ENCODE measurements at regions not wholly inside any gene's neighbourhood (a gene's known extent, or its start where the extent isn't known, plus 50 kb on each side); places are given as distances from the start of the nearest gene placed in this dataset.
"Not testable (repeated sequence)": the region's sequence is repeated elsewhere in the genome, so short reads cannot be mapped to it uniquely, and the experiment has no call there.

GRCh38 chr18:76042511-76042910 is 452.5 kb downstream of the ZNF516 start:
- DNase-seq (ENCODE audit: low read depth in 3 of 3), result no peak

GRCh38 chr18:76018210-76018609 is 476.8 kb downstream of the ZNF516 start:
- no peak for DNase-seq (ENCODE audit: low read depth in 3 of 3)

- no peak for DNase-seq (ENCODE audit: low read depth in 3 of 3)
These were observed 482.0 kb downstream of the ZNF516 start for GRCh38 chr18:76013057-76013456.

- no peak for DNase-seq (ENCODE audit: low read depth in 3 of 3)
These were observed 489.3 kb downstream of the ZNF516 start for GRCh38 chr18:76005632-76006208.

- not testable (repeated sequence) for DNase-seq (ENCODE audit: low read depth in 3 of 3)
These were observed 507.1 kb downstream of the ZNF516 start for GRCh38 chr18:75987913-75988312.

GRCh38 chr18:75984853-75985252 is 510.2 kb downstream of the ZNF516 start:
- no peak for DNase-seq (ENCODE audit: low read depth in 3 of 3)

- DNase-seq (ENCODE audit: low read depth in 3 of 3), result no peak
These were observed 513.9 kb downstream of the ZNF516 start for GRCh38 chr18:75981102-75981501.

- no peak for DNase-seq (ENCODE audit: low read depth in 3 of 3)
These were observed 518.0 kb downstream of the ZNF516 start for GRCh38 chr18:75977081-75977480.

- no peak for DNase-seq (ENCODE audit: low read depth in 3 of 3)
These were observed 524.8 kb downstream of the ZNF516 start for GRCh38 chr18:75970212-75970611.

- no peak for DNase-seq (ENCODE audit: low read depth in 3 of 3)
These were observed 528.6 kb downstream of the ZNF516 start for GRCh38 chr18:75966431-75966830.

GRCh38 chr18:75962036-75962572 is 532.9 kb downstream of the ZNF516 start:
- DNase-seq (ENCODE audit: low read depth in 3 of 3), result no peak

GRCh38 chr18:75960356-75960755 is 532.9 kb upstream of the SMIM21 start:
- DNase-seq (ENCODE audit: low read depth in 3 of 3), result not testable (repeated sequence)

GRCh38 chr18:75959150-75959549 is 531.6 kb upstream of the SMIM21 start:
- no peak for DNase-seq (ENCODE audit: low read depth in 3 of 3)

GRCh38 chr18:75958683-75959082 is 531.2 kb upstream of the SMIM21 start:
- DNase-seq (ENCODE audit: low read depth in 3 of 3), result no peak

GRCh38 chr18:75945265-75945933 is 517.9 kb upstream of the SMIM21 start:
- DNase-seq (ENCODE audit: low read depth in 3 of 3), result no peak

GRCh38 chr18:75937306-75937705 is 509.8 kb upstream of the SMIM21 start:
- no peak for DNase-seq (ENCODE audit: low read depth in 3 of 3)

GRCh38 chr18:75936862-75937261 is 509.4 kb upstream of the SMIM21 start:
- DNase-seq (ENCODE audit: low read depth in 3 of 3), result no peak

- no peak for DNase-seq (ENCODE audit: low read depth in 3 of 3)
These were observed 503.6 kb upstream of the SMIM21 start for GRCh38 chr18:75931079-75931478.

GRCh38 chr18:75928706-75929105 is 501.2 kb upstream of the SMIM21 start:
- DNase-seq (ENCODE audit: low read depth in 3 of 3), result no peak

GRCh38 chr18:75927791-75928190 is 500.3 kb upstream of the SMIM21 start:
- DNase-seq (ENCODE audit: low read depth in 3 of 3), result no peak

- no peak for DNase-seq (ENCODE audit: low read depth in 3 of 3)
These were observed 499.3 kb upstream of the SMIM21 start for GRCh38 chr18:75926811-75927210.

GRCh38 chr18:75923169-75923568 is 495.7 kb upstream of the SMIM21 start:
- no peak for DNase-seq (ENCODE audit: low read depth in 3 of 3)

GRCh38 chr18:75916624-75916982 is 489.1 kb upstream of the SMIM21 start:
- DNase-seq (ENCODE audit: low read depth in 3 of 3), result no peak

Data from stimulated activated CD4-positive, alpha-beta T cell treated with anti-CD3 and anti-CD28 coated beads, TNF-alpha, amount 100 ng/mL, for 48 hours (primary cell).